ENCODE measurements at regions not wholly inside any gene's neighbourhood (a gene's known extent, or its start where the extent isn't known, plus 50 kb on each side); places are given as distances from the start of the nearest gene placed in this dataset.

GRCh38 chr14:22036541-22037239 is 363.1 kb upstream of the OR4E1 start:
- Histone ChIP-seq H3K4me1 (ENCODE audit: control insufficient read depth in 3 of 3, insufficient read depth in 3 of 3, low read length in 3 of 3) (no peaks in the 10 kb centered on the region), H3K9ac (ENCODE audit: low read depth in 1 of 3, low read length in 3 of 3) (no peak overlapping the region), H3K27me3 (ENCODE audit: control insufficient read depth in 3 of 3, insufficient read depth in 3 of 3, low read length in 3 of 3) (no peaks in the 10 kb centered on the region), H3K36me3 (ENCODE audit: control insufficient read depth in 3 of 3, insufficient read depth in 3 of 3, low read length in 3 of 3) (no peaks in the 10 kb centered on the region), H3K9me3 (ENCODE audit: control insufficient read depth in 3 of 3, low read length in 3 of 3) (no peaks in the 10 kb centered on the region), H3K27ac (ENCODE audit: low read depth, low read length) (no peak overlapping the region), H3K4me3 (ENCODE audit: low read length in 3 of 3) (no peak overlapping the region)

- Histone ChIP-seq H3K36me3 (ENCODE audit: control insufficient read depth in 3 of 3, insufficient read depth in 3 of 3, low read length in 3 of 3) (no peaks in the 10 kb centered on the region), H3K4me3 (ENCODE audit: low read length in 3 of 3) (no peak overlapping the region), H3K4me1 (ENCODE audit: control insufficient read depth in 3 of 3, insufficient read depth in 3 of 3, low read length in 3 of 3) (no peaks in the 10 kb centered on the region), H3K9ac (ENCODE audit: low read depth in 1 of 3, low read length in 3 of 3) (no peak overlapping the region), H3K9me3 (ENCODE audit: control insufficient read depth in 3 of 3, low read length in 3 of 3) (no peaks in the 10 kb centered on the region), H3K27ac (ENCODE audit: low read depth, low read length) (no peak overlapping the region), H3K27me3 (ENCODE audit: control insufficient read depth in 3 of 3, insufficient read depth in 3 of 3, low read length in 3 of 3) (peaks cover 0 to 4% (median 0%) of the 10 kb centered on the region in 3 donors)
Measured at GRCh38 chr14:22026527-22026926, 352.9 kb upstream of the OR4E1 start.

- Histone ChIP-seq H3K4me1 (ENCODE audit: control insufficient read depth in 3 of 3, insufficient read depth in 3 of 3, low read length in 3 of 3) (no peaks in the 10 kb centered on the region), H3K9me3 (ENCODE audit: control insufficient read depth in 3 of 3, low read length in 3 of 3) (no peaks in the 10 kb centered on the region), H3K27ac (ENCODE audit: low read depth, low read length) (no peak overlapping the region), H3K36me3 (ENCODE audit: control insufficient read depth in 3 of 3, insufficient read depth in 3 of 3, low read length in 3 of 3) (no peaks in the 10 kb centered on the region), H3K9ac (ENCODE audit: low read depth in 1 of 3, low read length in 3 of 3) (no peak overlapping the region), H3K27me3 (ENCODE audit: control insufficient read depth in 3 of 3, insufficient read depth in 3 of 3, low read length in 3 of 3) (peaks cover 0 to 4% (median 0%) of the 10 kb centered on the region in 3 donors), H3K4me3 (ENCODE audit: low read length in 3 of 3) (no peak overlapping the region)
Measured at GRCh38 chr14:22025879-22026278, 352.3 kb upstream of the OR4E1 start.

GRCh38 chr14:22024137-22024536 is 350.5 kb upstream of the OR4E1 start:
- Histone ChIP-seq H3K4me1 (ENCODE audit: control insufficient read depth in 3 of 3, insufficient read depth in 3 of 3, low read length in 3 of 3) (no peaks in the 10 kb centered on the region), H3K36me3 (ENCODE audit: control insufficient read depth in 3 of 3, insufficient read depth in 3 of 3, low read length in 3 of 3) (no peaks in the 10 kb centered on the region), H3K27ac (ENCODE audit: low read depth, low read length) (no peak overlapping the region), H3K27me3 (ENCODE audit: control insufficient read depth in 3 of 3, insufficient read depth in 3 of 3, low read length in 3 of 3) (peaks cover 0 to 4% (median 0%) of the 10 kb centered on the region in 3 donors), H3K9ac (ENCODE audit: low read depth in 1 of 3, low read length in 3 of 3) (no peak overlapping the region), H3K4me3 (ENCODE audit: low read length in 3 of 3) (no peak overlapping the region), H3K9me3 (ENCODE audit: control insufficient read depth in 3 of 3, low read length in 3 of 3) (no peaks in the 10 kb centered on the region)

GRCh38 chr14:22018890-22019289 is 345.3 kb upstream of the OR4E1 start:
- Histone ChIP-seq H3K9me3 (ENCODE audit: control insufficient read depth in 3 of 3, low read length in 3 of 3) (no peaks in the 10 kb centered on the region), H3K9ac (ENCODE audit: low read depth in 1 of 3, low read length in 3 of 3) (no peak overlapping the region), H3K27ac (ENCODE audit: low read depth, low read length) (no peak overlapping the region), H3K4me3 (ENCODE audit: low read length in 3 of 3) (no peak overlapping the region), H3K36me3 (ENCODE audit: control insufficient read depth in 3 of 3, insufficient read depth in 3 of 3, low read length in 3 of 3) (no peaks in the 10 kb centered on the region), H3K27me3 (ENCODE audit: control insufficient read depth in 3 of 3, insufficient read depth in 3 of 3, low read length in 3 of 3) (no peaks in the 10 kb centered on the region), H3K4me1 (ENCODE audit: control insufficient read depth in 3 of 3, insufficient read depth in 3 of 3, low read length in 3 of 3) (no peaks in the 10 kb centered on the region)

GRCh38 chr14:22012452-22012851 is 338.8 kb upstream of the OR4E1 start:
- H3K36me3 ChIP-seq (ENCODE audit: control insufficient read depth in 3 of 3, insufficient read depth in 3 of 3, low read length in 3 of 3) = no peaks in the 10 kb centered on the region
- H3K9ac ChIP-seq (ENCODE audit: low read depth in 1 of 3, low read length in 3 of 3) = no peak overlapping the region
- no peaks in the 10 kb centered on the region for H3K27me3 ChIP-seq (ENCODE audit: control insufficient read depth in 3 of 3, insufficient read depth in 3 of 3, low read length in 3 of 3)
- H3K4me3 ChIP-seq (ENCODE audit: low read length in 3 of 3) = no peak overlapping the region
- H3K4me1 ChIP-seq (ENCODE audit: control insufficient read depth in 3 of 3, insufficient read depth in 3 of 3, low read length in 3 of 3) = no peaks in the 10 kb centered on the region
- H3K9me3 ChIP-seq (ENCODE audit: control insufficient read depth in 3 of 3, low read length in 3 of 3) = no peaks in the 10 kb centered on the region
- no peak overlapping the region for H3K27ac ChIP-seq (ENCODE audit: low read depth, low read length)

- H3K27me3 ChIP-seq (ENCODE audit: control insufficient read depth in 3 of 3, insufficient read depth in 3 of 3, low read length in 3 of 3) = no peaks in the 10 kb centered on the region
- no peaks in the 10 kb centered on the region for H3K4me1 ChIP-seq (ENCODE audit: control insufficient read depth in 3 of 3, insufficient read depth in 3 of 3, low read length in 3 of 3)
- no peaks in the 10 kb centered on the region for H3K9me3 ChIP-seq (ENCODE audit: control insufficient read depth in 3 of 3, low read length in 3 of 3)
- H3K27ac ChIP-seq (ENCODE audit: low read depth, low read length) = no peak overlapping the region
- no peak overlapping the region for H3K9ac ChIP-seq (ENCODE audit: low read depth in 1 of 3, low read length in 3 of 3)
- no peaks in the 10 kb centered on the region for H3K36me3 ChIP-seq (ENCODE audit: control insufficient read depth in 3 of 3, insufficient read depth in 3 of 3, low read length in 3 of 3)
- H3K4me3 ChIP-seq (ENCODE audit: low read length in 3 of 3) = no peak overlapping the region
Measured at GRCh38 chr14:22011253-22011642, 337.6 kb upstream of the OR4E1 start.

GRCh38 chr14:22010545-22011252 is 337.1 kb upstream of the OR4E1 start:
- Histone ChIP-seq H3K4me3 (ENCODE audit: low read length in 3 of 3) (no peak overlapping the region), H3K9ac (ENCODE audit: low read depth in 1 of 3, low read length in 3 of 3) (no peak overlapping the region), H3K36me3 (ENCODE audit: control insufficient read depth in 3 of 3, insufficient read depth in 3 of 3, low read length in 3 of 3) (no peaks in the 10 kb centered on the region), H3K9me3 (ENCODE audit: control insufficient read depth in 3 of 3, low read length in 3 of 3) (no peaks in the 10 kb centered on the region), H3K27me3 (ENCODE audit: control insufficient read depth in 3 of 3, insufficient read depth in 3 of 3, low read length in 3 of 3) (no peaks in the 10 kb centered on the region), H3K27ac (ENCODE audit: low read depth, low read length) (no peak overlapping the region), H3K4me1 (ENCODE audit: control insufficient read depth in 3 of 3, insufficient read depth in 3 of 3, low read length in 3 of 3) (no peaks in the 10 kb centered on the region)

- H3K4me3 ChIP-seq (ENCODE audit: low read length in 3 of 3) = no peak overlapping the region
- H3K9me3 ChIP-seq (ENCODE audit: control insufficient read depth in 3 of 3, low read length in 3 of 3) = no peaks in the 10 kb centered on the region
- H3K27ac ChIP-seq (ENCODE audit: low read depth, low read length) = no peak overlapping the region
- H3K4me1 ChIP-seq (ENCODE audit: control insufficient read depth in 3 of 3, insufficient read depth in 3 of 3, low read length in 3 of 3) = no peaks in the 10 kb centered on the region
- H3K36me3 ChIP-seq (ENCODE audit: control insufficient read depth in 3 of 3, insufficient read depth in 3 of 3, low read length in 3 of 3) = no peaks in the 10 kb centered on the region
- no peaks in the 10 kb centered on the region for H3K27me3 ChIP-seq (ENCODE audit: control insufficient read depth in 3 of 3, insufficient read depth in 3 of 3, low read length in 3 of 3)
- H3K9ac ChIP-seq (ENCODE audit: low read depth in 1 of 3, low read length in 3 of 3) = no peak overlapping the region
Measured at GRCh38 chr14:22008766-22009165, 335.1 kb upstream of the OR4E1 start.

- H3K4me3 ChIP-seq (ENCODE audit: low read length in 3 of 3) = no peak overlapping the region
Measured at GRCh38 chr14:22007784-22008412, 334.3 kb upstream of the OR4E1 start.

More at GRCh38 chr14:22007784-22008412, 334.3 kb upstream of the OR4E1 start:
- H3K36me3 ChIP-seq (ENCODE audit: control insufficient read depth in 3 of 3, insufficient read depth in 3 of 3, low read length in 3 of 3) = no peaks in the 10 kb centered on the region
- H3K4me1 ChIP-seq (ENCODE audit: control insufficient read depth in 3 of 3, insufficient read depth in 3 of 3, low read length in 3 of 3) = no peaks in the 10 kb centered on the region
- H3K9me3 ChIP-seq (ENCODE audit: control insufficient read depth in 3 of 3, low read length in 3 of 3) = no peaks in the 10 kb centered on the region
- H3K27ac ChIP-seq (ENCODE audit: low read depth, low read length) = no peak overlapping the region
- H3K9ac ChIP-seq (ENCODE audit: low read depth in 1 of 3, low read length in 3 of 3) = no peak overlapping the region
- no peaks in the 10 kb centered on the region for H3K27me3 ChIP-seq (ENCODE audit: control insufficient read depth in 3 of 3, insufficient read depth in 3 of 3, low read length in 3 of 3)

All from skeletal muscle tissue (tissue), 3 donors.